ENCODE measurements at regions not wholly inside any gene's neighbourhood (a gene's known extent, or its start where the extent isn't known, plus 50 kb on each side); places are given as distances from the start of the nearest gene placed in this dataset.
"Not testable (repeated sequence)": the region's sequence is repeated elsewhere in the genome, so short reads cannot be mapped to it uniquely, and the experiment has no call there.

DNA sequence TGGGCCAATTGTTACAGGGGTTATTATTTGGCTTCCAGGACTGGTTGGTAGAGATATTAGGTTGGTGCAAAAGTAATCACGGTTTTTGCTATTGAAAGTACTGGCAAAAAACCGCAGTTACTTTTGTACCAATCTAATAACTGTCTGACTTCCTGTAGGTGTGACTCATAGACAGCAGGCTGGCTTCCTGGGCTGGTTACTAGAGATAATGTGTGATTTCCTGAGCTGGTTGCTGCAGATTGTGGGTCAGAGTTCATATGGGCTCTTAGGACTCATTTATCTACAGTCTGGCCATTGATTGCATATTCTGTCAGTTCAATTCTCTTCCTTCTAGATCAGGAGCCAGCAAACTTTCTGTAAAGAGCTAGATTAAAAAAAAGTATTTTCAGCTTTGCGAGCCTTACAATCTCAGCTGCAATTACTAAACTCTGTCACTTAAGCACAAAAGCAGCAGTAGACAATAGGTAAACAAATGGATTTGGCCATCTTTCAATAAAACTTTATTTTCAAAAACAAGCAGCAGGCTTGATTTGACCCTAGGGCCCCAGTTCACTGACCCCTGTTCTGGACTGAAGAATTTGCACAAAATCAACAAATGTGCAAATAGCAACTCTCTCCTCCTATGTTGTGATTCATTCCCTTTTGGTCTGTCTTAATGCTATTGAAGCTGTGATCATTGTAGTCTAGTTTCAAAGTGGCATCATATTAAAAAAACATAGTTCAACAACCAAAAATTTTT lies 50.8 kb upstream of the BOD1L1 start:
- Mint-ChIP-seq H3K36me3 (ENCODE audit: low read depth) (no peaks in the 10 kb centered on the region), H3K9me3 (ENCODE audit: low read depth) (peaks cover 15% of the 10 kb centered on the region), H3K4me3 (ENCODE audit: unreplicated experiment) (no peak overlapping the region), H3K27me3 (ENCODE audit: low read depth) (no peaks in the 10 kb centered on the region), H3K4me1 (ENCODE audit: low read depth) (no peaks in the 10 kb centered on the region), H3K27ac (ENCODE audit: unreplicated experiment) (no peak overlapping the region)
- DNase-seq (ENCODE audit: low spot score) = no peak
- TF ChIP-seq, protein P1, sequence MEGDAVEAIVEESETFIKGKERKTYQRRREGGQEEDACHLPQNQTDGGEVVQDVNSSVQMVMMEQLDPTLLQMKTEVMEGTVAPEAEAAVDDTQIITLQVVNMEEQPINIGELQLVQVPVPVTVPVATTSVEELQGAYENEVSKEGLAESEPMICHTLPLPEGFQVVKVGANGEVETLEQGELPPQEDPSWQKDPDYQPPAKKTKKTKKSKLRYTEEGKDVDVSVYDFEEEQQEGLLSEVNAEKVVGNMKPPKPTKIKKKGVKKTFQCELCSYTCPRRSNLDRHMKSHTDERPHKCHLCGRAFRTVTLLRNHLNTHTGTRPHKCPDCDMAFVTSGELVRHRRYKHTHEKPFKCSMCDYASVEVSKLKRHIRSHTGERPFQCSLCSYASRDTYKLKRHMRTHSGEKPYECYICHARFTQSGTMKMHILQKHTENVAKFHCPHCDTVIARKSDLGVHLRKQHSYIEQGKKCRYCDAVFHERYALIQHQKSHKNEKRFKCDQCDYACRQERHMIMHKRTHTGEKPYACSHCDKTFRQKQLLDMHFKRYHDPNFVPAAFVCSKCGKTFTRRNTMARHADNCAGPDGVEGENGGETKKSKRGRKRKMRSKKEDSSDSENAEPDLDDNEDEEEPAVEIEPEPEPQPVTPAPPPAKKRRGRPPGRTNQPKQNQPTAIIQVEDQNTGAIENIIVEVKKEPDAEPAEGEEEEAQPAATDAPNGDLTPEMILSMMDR (IDR thresholded peaks at IDR 0.05) = no peak

DNA sequence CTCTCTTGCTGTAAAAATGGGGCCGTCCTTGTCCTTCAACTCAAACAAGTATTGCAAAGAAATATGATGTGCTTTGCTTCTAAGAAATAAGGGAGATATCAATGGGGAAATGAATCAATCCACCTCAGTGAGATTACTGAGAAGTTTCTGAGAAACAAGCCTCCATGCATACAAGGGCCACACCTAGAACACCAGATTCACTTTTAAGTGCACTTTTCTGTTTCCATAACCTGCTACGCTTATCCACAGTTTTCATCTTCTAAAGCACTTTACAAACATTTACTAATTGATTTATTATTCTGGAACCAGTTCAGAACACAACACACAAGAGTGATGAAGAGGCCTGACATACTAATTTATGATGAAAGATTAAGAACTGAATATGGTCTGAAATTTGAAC lies 54.0 kb upstream of the BOD1L1 start:
- Mint-ChIP-seq H3K27ac (ENCODE audit: unreplicated experiment) (no peak overlapping the region), H3K27me3 (ENCODE audit: low read depth) (peaks cover 2% of the 10 kb centered on the region), H3K4me3 (ENCODE audit: unreplicated experiment) (no peak overlapping the region), H3K36me3 (ENCODE audit: low read depth) (no peaks in the 10 kb centered on the region), H3K4me1 (ENCODE audit: low read depth) (no peaks in the 10 kb centered on the region), H3K9me3 (ENCODE audit: low read depth) (peaks cover 19% of the 10 kb centered on the region)
- DNase-seq (ENCODE audit: low spot score) = no peak
- TF ChIP-seq, protein P1 (IDR thresholded peaks at IDR 0.05) = no peak

DNA sequence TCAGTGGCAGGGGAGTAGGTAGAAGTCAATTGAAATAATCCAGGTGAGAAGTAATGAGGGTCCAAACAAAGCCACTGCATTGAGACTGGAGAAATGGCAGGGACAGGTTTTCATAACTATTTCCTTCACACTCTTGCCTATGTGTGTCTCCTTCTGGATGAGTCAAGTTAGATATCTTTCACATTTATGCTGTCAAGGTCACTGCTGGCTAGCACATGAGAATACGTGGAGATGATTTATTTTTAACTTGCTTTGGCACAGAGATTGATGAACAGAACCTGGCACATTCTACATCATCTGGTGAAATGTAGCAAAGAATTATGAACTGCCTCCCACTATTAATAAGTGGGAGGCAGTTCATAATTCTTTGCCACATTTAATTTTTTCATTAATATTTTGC lies 66.7 kb upstream of the BOD1L1 start:
- Mint-ChIP-seq H3K9me3 (ENCODE audit: low read depth) (peaks cover 14% of the 10 kb centered on the region), H3K27ac (ENCODE audit: unreplicated experiment) (no peak overlapping the region), H3K4me1 (ENCODE audit: low read depth) (no peaks in the 10 kb centered on the region), H3K27me3 (ENCODE audit: low read depth) (peaks cover 20% of the 10 kb centered on the region), H3K36me3 (ENCODE audit: low read depth) (peaks cover 2% of the 10 kb centered on the region), H3K4me3 (ENCODE audit: unreplicated experiment) (no peak overlapping the region)
- TF ChIP-seq, protein P1 (IDR thresholded peaks at IDR 0.05) = no peak
- DNase-seq (ENCODE audit: low spot score) = no peak

DNA sequence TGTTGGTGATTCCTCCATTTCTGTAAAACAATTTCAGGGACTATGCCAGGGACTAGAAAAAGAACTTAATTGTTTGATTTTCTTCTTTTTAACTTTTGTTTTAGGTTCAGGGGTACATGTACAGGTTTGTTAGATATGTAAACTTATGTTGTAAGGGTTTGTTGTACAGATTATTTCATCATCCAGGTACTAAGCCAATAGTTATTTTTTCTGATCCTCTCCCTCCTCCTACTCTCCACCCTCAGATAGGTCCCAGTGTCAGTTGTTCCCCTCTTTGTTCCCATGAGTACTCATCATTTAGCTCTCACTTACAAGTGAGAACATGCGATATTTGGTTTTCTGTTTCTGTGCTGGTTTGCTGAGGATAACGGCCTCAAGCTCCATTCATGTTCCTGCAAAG lies 70.8 kb upstream of the BOD1L1 start:
- H3K27ac Mint-ChIP-seq (ENCODE audit: unreplicated experiment) = no peak overlapping the region
- TF ChIP-seq, protein P1 (IDR thresholded peaks at IDR 0.05) = no peak
- no peak overlapping the region for H3K4me3 Mint-ChIP-seq (ENCODE audit: unreplicated experiment)
- peaks cover 9% of the 10 kb centered on the region for H3K4me1 Mint-ChIP-seq (ENCODE audit: low read depth)
- peaks cover 19% of the 10 kb centered on the region for H3K27me3 Mint-ChIP-seq (ENCODE audit: low read depth)
- H3K36me3 Mint-ChIP-seq (ENCODE audit: low read depth) = no peaks in the 10 kb centered on the region
- DNase-seq (ENCODE audit: low spot score) = no peak
- H3K9me3 Mint-ChIP-seq (ENCODE audit: low read depth) = no peaks in the 10 kb centered on the region

DNA sequence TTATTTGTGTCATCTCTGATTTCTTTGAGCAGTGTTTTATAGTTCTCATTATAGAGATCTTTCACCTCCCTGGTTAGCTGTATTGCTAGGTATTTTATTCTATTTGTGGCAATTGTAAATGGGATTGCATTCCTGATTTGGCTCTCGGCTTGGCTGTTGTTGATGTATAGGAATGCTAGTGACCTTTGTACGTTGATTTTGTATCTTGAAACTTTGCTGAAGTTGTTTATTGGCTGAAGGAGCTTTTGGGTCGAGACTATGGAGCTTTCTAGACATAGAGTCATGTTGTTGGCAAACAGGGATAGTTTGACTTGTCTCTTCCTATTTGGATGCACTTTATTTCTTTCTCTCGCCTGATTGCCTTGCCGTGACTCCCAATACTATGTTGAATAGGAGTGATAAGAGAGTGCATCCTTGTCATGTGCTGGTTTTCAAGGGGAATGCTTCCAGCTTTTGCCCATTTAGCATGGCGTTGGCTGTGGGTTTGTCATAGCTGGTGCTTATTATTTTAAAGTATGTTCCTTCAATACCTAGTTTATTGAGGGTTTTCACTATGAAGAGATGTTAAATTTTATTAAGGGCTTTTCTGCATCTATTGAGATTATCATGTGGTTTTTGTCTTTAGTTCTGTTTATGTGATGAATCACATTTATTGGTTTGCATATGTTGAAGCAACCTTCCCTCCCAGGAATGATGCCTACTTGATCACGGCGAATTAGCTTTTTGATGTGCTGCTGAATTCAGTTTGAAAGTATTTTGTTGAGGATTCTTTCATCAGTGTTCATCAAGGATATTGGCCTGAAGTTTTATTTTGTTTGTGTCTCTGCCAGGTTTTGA lies 72.7 kb upstream of the BOD1L1 start:
- Mint-ChIP-seq H3K27ac (ENCODE audit: unreplicated experiment) (no peak overlapping the region), H3K36me3 (ENCODE audit: low read depth) (no peaks in the 10 kb centered on the region), H3K4me3 (ENCODE audit: unreplicated experiment) (no peak overlapping the region), H3K9me3 (ENCODE audit: low read depth) (no peaks in the 10 kb centered on the region), H3K4me1 (ENCODE audit: low read depth) (peaks cover 9% of the 10 kb centered on the region), H3K27me3 (ENCODE audit: low read depth) (peaks cover 11% of the 10 kb centered on the region)
- TF ChIP-seq, protein P1 (IDR thresholded peaks at IDR 0.05) = no peak
- DNase-seq (ENCODE audit: low spot score) = no peak

DNA sequence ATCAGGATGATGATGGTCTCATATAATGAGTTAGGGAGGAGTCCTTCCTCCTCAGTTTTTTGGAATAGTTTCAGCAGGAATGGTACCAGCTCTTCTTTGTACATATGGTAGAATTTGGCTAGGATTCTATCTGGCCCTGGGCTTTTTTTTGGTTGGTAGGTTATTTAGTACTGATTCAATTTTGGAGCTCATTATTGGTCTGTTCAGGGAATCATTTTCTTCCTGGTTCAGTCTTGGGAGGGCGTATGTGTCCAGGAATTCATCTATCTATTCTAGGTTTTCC lies 73.3 kb upstream of the BOD1L1 start:
- not testable (repeated sequence) for H3K27ac Mint-ChIP-seq (ENCODE audit: unreplicated experiment); H3K4me3 Mint-ChIP-seq (ENCODE audit: unreplicated experiment); DNase-seq (ENCODE audit: low spot score); H3K9me3 Mint-ChIP-seq (ENCODE audit: low read depth); H3K27me3 Mint-ChIP-seq (ENCODE audit: low read depth); H3K36me3 Mint-ChIP-seq (ENCODE audit: low read depth); H3K4me1 Mint-ChIP-seq (ENCODE audit: low read depth)

Measured in chondrocyte (in vitro differentiated cells).